NCI-H2107 treated with DMSO at 0.1 percent for 48 hours (cell line): ENCODE measurements at regions not wholly inside any gene's neighbourhood (a gene's known extent, or its start where the extent isn't known, plus 50 kb on each side); places are given as distances from the start of the nearest gene placed in this dataset.
A peak's percentile ranks its signal among the peaks of the same experiment; 100 is the strongest.

ENCODE experiments used
- DNase-seq: peaks from one replicate; lab custom pipeline; 2025; ENCODE audit not compliant: unreplicated experiment; lab: John Stamatoyannopoulos, UW

DNA sequence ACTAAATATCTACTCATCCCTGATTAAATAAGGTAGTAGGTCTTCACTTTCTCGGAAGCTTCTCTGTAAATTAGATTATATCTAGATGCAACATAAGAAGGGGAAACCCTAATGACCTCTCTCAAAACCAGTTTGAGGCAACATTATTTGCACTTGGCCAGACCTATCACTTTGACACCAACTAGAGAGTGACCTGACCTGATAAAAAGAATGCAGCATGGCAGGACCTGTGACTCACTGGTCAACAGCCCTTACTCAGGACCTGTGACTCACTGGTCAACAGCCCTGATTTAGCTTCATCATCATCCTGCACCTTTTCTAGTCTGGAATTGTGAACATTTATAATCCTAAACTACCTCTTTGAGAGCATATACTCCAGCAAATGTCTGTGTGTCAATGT, 1957.7 kb upstream of the CELF4 start:
- DNase-seq: no peak

DNA sequence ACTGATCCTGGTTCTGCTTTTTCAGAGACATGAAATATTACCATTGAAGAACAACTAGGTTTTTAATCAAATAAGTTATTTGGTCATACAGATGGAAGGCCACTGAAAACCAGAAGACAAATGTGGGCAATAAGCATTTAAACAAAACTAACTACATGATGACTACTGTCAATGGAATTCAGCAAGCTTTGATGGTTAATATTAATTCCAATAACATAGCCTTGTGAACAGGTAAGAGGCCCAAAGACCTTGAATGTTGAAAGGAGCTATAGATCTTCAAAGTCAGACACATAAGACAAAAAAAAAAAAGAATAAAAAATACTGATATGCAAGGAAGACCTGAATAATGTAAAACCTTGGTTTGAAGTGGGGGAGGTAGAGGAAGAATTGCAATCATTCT, 1955.6 kb upstream of the CELF4 start:
- no peak for DNase-seq

DNA sequence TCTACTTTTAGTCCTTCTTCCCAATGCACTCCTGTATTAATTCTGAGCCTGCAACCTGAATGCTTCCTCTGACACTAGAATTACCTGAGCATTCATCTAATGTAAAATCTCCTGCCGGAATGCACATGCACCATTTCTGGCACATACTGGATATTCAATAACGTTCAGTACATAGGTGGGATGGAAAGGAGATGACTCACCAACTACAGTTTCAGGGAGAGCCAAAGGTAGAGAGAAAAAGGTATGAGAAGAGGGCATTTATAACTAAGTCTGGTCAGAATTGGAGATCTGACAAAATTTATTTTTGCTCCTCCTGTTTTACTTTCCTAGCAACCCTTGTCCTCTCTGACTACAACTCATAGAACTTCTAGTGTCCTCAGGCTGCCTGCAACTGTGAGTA, 1954.1 kb upstream of the CELF4 start:
- no peak for DNase-seq

DNA sequence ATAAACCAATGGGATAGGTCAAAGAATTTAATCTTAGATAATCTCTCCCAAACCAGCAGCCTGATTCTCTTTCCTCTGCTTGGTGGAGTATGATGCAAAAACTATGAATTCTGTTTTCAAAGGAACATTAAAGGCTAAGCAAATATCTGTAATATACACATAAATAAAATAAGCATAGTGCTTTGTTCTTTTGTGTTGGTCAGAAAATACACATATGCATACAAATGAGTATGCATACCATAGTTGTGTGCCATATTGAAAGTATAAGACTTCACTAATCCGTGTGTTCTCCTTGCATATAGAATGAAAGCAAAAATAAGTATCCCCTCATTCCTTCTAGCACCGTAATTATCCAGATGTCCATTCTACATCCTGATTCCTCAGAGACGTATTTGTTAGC, 1949.7 kb upstream of the CELF4 start:
- DNase-seq: no peak

DNA sequence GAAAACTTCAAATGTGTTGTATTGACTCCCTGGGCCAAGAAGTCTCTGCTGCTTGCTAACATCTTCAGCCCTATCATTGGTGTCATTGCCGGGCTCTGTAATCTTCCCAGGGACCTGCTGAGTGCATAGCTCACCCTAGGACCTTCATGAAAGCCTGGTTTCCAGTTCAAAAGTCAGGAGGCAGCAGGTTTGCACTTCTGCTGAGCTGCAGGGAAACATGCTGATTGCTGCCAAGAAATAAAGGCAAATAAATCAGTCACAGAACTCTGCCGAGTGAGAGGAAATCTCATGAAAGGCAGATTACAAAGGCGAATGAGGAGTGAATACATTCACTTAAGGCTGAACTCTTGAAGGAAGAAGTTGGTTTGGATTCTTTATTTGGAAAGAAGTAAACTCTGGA, 1947.6 kb upstream of the CELF4 start:
- no peak for DNase-seq

DNA sequence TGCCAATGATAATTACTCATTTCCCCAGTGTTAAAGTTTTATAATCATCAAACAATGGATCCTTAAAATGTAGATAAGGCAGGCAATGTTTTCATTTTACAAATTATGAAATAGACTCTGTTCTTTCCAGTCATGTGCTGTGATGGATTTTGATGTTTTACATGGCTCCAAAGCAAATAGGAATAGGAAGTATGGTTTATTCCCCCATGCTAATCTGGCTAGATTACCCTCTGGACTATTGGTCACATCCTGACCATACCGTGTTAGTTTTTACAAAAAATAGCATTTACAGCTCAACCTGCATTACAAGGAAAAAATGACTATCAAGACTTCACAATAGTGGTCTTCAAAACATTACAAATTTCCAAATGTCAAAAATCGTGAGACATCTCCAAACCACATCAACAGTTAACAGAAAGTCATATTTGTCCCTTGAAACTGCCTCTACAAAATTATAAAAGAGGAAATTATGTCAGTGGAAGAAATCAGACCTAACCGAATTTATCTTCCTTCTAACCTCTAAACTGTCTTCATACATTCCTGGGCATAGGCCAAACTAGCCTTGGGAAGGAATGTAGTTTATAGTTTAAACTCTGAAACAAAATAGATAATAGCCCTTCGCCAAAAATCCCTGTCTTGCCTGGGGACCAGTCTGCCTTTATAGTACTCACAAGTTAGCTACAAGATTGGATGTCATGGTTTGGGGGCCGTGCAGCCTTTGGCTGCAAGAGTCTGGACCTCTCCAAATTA, 1941.2 kb upstream of the CELF4 start:
- no peak for DNase-seq

DNA sequence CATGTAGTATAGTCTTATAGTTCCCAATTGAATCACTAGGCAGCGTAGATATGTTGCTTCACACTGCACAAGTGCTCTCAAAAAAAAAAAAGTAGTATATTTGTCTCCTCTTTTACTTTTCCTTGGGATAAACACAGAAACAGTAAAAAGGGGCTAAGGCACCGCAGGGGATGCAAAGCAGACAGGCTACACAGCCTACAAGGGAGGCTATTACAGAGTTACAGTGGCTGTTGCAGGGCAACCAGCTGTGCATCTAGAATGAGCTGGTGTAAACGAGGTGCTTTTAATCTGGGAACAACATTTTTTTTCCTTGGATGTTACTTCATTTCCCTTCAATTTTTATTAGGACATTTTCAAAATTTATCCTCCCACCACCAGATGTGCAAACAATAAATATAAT, 1934.7 kb upstream of the CELF4 start:
- no peak for DNase-seq

DNA sequence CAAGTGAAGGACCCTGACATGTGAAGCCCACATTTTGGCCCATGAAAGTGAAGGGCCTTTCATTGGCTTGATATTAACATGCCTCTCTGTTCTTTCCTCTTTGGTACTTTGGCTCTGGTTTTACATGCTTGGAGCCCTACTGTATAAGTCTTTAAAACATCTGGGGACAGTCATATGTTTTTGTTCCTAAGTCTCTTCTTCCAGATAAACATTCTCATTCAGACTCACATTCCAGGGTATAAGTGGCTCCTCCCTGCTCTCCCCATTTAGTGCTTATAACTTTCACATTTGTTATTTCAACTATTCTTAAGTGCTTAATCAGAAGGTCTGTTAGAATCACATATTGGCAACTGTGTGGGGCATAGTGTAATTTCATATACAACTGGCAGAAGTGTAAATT, 1932.2 kb upstream of the CELF4 start:
- no peak for DNase-seq

DNA sequence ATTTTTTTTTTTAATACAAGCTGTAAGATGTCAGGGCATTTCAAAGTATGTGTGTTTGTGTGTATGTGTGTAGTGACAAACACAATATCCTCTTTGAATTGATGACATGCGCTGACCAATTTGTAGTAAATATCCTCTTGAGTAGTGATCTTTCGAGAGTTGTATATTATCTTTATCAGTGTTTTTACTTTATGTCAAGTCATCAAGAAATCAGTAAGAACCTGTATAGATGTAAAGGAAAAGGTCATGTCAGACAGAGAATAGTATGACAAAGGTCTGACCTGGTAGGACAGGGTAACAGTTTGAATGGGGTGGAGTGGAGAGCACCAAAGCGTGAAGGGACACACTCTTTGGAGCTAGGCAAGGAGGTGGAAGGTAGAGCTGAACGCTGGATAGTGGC, 1931.4 kb upstream of the CELF4 start:
- no peak for DNase-seq

DNA sequence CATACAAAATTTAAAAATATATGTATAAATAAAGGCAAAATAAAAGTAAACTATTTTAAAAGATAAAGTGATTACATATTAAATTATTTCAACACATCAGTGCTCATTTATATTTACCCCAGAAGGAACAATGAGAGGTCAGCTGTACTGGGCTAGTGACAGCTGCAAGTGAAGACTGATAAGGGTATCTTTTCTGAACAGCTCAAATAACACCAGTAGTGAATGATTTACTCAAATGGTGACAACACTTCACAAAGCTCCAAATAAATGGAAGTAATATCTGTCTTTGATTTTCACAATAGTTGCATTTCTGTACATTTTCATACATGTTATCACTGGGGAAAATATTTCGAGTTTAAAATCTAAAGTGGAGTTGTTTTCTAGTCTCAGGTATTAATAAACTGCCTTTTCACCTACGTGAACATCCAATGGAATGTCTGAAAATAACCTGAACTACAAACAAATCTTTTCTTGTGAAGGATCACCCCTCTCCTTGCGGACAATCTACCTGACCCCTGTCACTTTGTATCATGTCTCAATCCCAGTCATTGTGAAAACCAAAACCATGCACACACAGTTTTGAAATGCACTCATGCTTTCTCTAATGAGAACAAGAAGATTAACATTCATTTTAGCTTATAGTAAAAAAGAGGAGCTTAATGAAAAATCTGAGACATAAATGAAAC, 1928.8 kb upstream of the CELF4 start:
- DNase-seq: no peak

DNA sequence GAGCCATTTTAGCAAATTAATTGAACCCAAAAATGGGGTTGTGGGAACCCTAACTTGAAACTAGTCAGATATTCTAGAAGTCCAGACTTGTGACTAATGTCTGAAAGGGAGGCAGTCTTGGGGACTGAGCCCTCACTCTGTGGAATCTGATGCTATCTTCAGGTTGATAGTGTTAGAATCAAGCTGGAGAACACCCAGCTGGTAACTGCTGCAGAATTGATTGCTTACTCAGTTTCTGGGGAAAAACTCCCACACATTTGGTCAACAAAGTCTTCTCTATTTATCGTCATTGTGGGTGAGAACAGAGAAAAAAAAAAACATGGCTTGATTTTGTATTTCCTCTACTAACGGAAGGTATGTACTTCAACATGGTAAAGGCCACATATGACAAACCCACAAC, 1925.8 kb upstream of the CELF4 start:
- DNase-seq: no peak

DNA sequence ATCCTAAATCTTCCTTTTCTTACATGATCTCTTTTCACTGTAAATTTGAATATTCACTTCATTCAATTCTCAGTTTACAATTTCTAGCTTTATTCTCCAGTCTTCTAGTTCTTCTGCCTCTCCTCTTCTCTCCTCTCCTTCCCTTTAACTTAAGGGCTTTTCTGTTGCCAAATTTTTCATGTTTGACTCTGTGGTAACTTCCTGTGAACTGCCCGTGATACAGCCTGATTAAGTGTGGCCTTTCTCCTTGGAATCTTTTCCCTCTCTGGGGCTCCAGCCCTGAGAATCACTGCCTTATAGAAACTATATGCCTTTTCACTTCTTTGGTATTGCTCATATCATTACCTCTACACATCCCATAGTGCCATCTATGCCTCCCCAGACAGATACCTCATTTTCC, 1923.8 kb upstream of the CELF4 start:
- no peak for DNase-seq

DNA sequence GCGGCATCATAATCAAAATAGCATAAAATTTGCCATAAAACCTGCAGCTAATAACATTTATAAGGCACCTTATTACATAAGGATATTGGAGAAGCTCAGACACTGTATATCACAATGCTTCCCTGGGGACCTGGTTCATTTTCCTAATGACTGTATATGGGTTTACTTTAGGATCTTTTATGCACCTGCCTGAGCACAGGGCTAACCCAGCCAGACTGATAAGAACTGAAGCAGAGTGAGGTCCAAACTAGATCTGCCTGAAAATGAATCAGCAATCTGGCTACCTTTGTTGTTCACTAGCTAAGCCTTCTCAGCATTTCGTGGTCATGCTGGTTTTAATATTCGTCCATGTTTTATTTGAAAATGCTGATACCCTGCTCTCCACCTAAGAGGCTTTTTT, 1922.3 kb upstream of the CELF4 start:
- peak; percentile 36 for DNase-seq

DNA sequence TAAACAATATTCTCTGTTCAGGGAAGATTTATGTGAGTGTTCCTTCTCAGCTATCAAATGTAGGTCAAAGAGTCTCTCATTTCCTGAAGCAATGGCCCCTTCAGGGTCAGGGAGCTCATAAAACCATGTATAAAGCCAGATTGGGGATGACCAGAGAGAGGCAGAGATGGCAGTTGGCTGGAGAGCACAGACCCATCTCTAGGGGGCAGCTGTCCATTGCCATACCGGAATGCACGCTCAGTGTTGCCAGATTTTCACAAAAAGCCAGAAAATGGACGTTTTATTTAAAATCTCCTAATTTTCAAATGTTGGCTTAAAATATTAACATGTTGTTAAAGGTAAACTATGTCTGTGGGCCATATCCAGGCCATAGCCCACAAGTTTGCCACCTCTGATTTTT, 1920.7 kb upstream of the CELF4 start:
- DNase-seq: no peak

DNA sequence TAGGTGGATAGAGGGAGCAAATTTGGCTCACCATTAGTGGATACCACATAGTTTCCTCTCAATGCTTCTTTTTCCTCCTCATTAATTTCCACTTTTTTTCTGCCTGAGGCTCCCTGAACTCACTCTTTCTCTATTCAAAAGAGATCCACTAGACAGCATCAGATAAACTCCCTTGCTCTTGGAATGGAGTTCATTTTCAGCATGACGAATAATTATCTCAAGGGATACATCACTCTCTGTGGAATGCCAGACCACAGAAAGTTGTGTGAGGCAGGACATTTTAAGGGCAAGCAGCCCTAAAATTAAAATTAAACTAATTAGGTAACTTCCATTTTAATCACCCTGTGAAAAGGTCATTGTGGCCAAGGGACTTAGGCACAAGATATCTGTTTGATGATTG, 1920.1 kb upstream of the CELF4 start:
- no peak for DNase-seq

DNA sequence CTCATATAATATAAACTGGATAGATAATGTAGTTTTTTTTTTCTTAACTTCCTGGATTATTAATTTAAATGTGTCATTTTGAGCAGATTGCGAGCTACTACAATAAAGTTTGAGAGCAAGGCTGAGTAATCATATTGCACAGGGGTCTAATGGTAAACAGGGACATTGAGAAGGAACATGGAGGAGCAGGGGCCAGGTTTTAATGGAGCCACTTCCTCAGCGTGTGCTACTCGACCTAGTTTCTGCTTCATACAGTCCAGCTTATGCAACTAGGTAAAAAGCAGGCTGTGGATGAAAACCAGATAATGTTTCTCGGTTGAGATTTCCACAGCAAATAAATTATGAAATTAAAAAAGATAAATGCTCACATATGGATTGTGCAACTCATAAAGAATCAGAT, 1915.7 kb upstream of the CELF4 start:
- DNase-seq: no peak

DNA sequence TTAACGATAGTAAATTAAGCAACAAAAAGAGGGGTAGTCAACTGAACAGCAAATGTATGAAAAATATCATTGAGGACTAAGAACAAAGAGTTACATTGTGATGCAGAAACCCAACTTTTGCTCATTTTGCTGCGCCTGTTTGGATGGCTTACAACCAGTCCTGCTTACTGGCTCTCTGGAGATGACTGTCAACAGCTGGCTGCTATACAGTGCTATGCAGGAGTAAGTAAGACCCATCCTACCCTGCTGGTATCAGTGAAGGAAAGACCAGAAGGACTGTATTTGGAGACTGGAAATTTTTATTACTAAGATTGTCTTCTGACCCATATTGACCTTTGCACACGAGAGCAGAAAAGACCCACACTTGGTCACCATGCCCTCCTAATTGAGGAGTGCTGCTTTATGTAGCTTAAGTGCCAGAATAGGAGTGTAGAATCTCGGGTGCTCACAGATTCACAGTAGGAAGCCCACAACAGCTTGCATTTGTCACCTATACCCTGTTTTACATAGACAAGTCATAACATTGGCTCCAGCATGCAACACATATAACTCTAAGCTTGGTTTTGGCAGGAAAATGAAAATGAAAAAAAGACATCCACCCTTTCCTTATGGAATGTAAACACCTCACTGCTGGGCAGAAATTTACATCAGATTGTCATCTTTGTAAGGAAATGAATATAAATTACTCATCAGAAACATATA, 1915.0 kb upstream of the CELF4 start:
- no peak for DNase-seq

DNA sequence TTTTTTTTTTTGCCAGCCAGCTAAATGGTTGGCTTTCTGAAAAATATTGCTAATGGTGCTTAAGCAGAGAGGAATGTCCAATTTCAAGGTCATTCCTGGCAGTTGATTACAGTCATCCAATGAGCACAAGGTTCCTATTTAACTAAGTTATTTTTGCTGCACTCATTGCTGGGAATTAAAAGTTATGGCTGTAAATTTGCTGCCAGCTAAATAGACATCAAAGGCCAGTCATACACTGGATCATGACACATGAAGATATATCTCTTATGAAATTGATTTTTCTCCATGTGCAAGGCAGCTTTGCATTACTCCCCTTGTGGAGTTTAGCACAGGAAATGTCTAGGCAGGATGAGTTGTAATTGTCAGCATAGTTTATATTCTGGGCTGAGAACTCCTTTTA, 1898.4 kb upstream of the CELF4 start:
- no peak for DNase-seq

DNA sequence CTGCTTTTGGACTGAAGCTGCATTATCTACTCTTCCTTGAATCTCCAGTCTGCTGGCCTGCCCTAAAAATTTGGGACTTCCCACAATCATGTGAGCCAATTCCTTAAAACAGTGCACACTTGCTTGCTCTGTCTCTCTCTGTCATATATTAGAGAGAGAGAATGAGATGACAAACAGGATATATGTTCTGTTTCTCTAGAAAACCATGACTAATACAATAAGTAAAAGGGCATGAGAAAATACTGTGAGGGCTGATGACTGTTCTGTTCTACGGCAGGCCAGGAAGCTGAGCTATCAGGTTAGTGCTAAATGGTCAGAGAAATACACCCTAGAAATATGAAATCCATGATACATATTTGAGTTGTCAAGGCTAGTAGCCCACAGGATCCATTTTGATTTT, 1896.8 kb upstream of the CELF4 start:
- DNase-seq: no peak

DNA sequence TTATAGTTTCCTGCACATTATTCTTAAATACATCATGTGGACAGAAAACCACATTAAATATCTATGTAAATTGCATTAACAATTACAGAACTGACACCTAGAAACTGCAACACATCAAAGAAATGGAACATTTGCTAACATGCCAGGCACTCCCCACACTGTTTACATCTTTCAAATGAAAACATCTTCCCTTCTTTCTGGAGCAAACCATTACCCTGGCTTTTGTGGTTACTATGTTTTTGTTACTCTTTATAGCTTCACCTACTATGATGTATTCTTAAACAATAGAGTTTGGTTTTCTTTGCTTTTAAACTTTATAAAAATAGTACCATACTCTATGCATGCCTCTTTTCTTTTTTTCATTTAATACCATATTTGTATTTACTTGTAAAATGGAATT, 1894.5 kb upstream of the CELF4 start:
- DNase-seq: peak; percentile 46

DNA sequence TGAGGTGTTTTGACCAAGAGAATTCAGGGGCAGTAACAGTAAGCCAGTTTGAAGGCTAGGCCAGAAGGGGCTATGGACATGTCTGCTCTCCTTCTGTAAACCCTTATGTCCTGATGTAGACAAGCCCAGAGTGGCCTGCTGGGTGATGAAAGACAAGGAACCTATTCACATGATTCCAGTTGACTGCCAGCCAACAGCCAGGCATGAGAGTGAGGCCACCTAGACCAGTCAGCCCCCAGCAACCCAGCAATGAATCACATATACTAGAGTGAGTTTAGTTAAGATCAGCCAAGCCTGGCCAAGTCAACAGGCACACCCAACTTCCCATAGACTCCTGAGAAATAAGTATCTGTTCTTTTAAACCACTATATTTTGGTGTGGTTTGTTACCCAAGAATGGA, 1889.7 kb upstream of the CELF4 start:
- no peak for DNase-seq

DNA sequence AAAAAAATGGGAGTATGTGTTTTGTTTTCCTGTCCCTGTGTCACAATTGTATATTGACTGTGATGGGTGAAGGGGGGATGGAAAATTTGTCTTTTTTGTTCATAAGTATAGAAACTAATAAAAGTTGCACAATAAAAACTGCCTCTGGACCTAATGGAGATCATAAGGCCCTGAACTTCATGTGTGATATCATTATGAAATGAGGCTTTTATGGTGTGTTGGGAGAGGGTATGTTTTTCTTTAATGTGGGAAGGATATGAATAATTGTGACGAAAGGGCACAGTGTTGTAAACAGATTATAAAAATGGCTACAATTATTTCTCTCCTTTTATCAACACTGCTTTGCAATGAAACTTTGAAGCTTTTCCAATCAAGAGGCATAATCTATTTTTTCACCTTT, 1889.3 kb upstream of the CELF4 start:
- DNase-seq: no peak
